ENCODE measurements at regions not wholly inside any gene's neighbourhood (a gene's known extent, or its start where the extent isn't known, plus 50 kb on each side); places are given as distances from the start of the nearest gene placed in this dataset.
"Not testable (repeated sequence)": the region's sequence is repeated elsewhere in the genome, so short reads cannot be mapped to it uniquely, and the experiment has no call there.

DNA sequence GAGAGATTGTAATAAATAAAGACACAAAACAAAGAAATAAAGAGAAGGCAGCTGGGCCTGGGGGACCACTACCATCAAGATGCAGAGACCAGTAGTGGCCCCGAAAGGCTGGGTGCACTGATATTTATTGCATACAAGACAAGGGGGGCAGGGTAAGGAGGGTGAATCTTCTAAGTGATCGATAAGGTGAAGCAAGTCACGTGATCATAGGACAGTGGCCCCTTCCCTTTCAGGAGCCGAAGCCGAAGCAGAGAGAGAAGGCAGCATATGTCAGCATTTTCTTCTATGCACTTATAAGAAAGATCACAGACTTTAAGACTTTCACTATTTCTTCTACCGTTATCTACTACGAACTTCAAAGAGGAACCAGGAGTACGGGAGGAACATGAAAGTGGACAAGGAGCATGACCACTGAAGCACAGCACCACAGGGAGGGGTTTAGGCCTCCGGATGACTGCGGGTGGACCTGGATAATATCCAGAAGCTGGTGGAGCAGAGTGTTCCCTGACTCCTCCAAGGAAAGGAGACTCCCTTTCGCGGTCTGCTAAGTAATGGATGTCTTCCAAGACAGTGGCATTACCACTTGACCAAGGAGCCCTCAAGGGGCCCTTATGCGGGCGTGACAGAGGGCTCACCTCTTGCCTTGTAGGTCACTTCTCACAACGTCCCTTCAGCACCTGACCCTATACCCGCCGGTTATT lies 126.4 kb downstream of the RBM46 start:
- H3K4me3 ChIP-seq (ENCODE audit: low read depth, low read length); DNase-seq (ENCODE audit: low read depth): not testable (repeated sequence)

DNA sequence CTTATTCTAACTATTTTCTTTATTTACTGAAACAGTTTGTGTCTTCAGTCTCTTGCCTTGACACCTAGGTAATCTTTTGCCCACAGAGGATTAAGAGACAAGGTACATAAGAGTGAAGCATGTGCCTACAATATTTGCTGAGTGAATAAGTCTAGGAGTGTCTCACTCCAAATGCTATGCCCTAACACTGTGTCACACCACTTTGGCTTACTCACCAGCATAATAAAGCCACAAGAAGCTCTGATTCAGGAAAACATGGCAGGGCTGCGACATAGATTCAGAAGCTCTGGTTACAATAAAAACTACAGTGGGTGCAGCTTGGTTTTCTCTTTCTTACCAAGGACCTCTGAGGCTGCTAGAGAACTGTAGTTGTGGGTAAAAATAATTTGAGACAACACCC lies 127.1 kb downstream of the RBM46 start:
- TF ChIP-seq, protein P1, sequence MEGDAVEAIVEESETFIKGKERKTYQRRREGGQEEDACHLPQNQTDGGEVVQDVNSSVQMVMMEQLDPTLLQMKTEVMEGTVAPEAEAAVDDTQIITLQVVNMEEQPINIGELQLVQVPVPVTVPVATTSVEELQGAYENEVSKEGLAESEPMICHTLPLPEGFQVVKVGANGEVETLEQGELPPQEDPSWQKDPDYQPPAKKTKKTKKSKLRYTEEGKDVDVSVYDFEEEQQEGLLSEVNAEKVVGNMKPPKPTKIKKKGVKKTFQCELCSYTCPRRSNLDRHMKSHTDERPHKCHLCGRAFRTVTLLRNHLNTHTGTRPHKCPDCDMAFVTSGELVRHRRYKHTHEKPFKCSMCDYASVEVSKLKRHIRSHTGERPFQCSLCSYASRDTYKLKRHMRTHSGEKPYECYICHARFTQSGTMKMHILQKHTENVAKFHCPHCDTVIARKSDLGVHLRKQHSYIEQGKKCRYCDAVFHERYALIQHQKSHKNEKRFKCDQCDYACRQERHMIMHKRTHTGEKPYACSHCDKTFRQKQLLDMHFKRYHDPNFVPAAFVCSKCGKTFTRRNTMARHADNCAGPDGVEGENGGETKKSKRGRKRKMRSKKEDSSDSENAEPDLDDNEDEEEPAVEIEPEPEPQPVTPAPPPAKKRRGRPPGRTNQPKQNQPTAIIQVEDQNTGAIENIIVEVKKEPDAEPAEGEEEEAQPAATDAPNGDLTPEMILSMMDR (conservative IDR thresholded peaks at IDR 0.05; ENCODE audit: low read depth, low read length): no peak
- H3K4me3 ChIP-seq (ENCODE audit: low read depth, low read length): no peak overlapping the region
- no peak for DNase-seq (ENCODE audit: low read depth)

DNA sequence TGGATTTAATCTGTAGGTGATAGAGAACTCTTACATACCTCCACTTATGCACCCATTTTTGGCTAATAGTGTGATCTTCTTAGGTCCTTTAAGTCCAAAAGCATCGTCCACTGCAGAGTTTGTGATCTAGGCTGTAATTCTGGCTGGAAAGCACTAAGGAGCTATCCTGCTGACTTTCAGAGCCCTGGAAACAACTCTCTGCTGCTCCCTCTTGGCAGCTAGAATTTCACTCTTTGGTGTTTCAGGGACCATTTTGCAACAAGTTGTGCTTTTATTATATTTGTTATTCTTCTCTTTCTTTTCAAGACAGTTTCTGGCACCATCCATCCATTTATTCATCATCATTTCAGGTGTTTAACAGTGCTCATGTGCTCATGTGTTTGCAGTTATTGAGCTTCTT lies 130.0 kb downstream of the RBM46 start:
- DNase-seq (ENCODE audit: low read depth): no peak
- TF ChIP-seq, protein P1 (conservative IDR thresholded peaks at IDR 0.05; ENCODE audit: low read depth, low read length): peak; percentile 60
- no peak overlapping the region for H3K4me3 ChIP-seq (ENCODE audit: low read depth, low read length)

DNA sequence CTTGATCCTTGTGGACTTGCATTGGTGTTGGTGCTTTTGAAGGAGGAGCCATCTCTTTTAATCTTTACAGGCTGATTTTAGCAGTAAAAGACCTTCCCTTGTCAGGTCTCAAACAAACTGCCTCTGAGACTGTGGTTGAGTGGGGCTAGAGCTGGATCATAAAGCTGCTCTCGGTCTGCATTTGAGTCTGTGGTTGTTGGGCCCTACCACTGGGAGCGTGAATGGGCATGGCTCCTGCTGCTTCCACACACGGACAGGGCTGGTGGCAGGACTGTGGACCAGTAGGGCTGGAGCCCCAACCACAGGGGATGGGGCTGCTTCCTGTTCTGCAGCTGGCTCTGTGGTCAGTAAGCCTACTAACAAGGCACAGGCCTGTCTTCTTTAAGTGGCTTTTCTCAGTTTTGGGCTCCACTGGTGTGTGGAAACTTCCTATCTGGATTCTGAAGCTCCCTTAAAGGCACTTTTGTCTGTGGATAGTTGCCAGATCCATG lies 130.6 kb downstream of the RBM46 start:
- DNase-seq (ENCODE audit: low read depth): no peak
- TF ChIP-seq, protein P1 (conservative IDR thresholded peaks at IDR 0.05; ENCODE audit: low read depth, low read length): no peak
- H3K4me3 ChIP-seq (ENCODE audit: low read depth, low read length): no peak overlapping the region

DNA sequence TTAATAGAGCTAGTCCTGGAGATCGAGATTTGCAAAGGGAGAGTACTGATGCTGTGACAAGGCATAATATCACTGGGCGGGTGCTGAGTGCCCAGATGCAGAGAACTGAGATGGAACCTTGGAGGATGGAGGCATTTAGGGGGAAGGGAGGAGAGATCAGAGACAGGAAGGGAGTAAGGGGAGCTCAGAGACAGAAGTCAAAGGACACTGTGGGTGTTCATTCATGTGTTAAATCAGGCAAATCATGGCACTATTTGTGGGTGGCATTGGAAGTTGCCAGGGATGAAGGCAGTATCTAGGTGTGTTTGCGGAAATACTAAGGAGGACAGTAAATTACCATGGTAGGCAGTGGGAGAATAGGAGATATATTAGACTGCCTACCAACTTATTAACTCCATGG lies 135.0 kb downstream of the RBM46 start:
- H3K4me3 ChIP-seq (ENCODE audit: low read depth, low read length): no peak overlapping the region
- no peak for DNase-seq (ENCODE audit: low read depth)
- TF ChIP-seq, protein P1 (conservative IDR thresholded peaks at IDR 0.05; ENCODE audit: low read depth, low read length): no peak

DNA sequence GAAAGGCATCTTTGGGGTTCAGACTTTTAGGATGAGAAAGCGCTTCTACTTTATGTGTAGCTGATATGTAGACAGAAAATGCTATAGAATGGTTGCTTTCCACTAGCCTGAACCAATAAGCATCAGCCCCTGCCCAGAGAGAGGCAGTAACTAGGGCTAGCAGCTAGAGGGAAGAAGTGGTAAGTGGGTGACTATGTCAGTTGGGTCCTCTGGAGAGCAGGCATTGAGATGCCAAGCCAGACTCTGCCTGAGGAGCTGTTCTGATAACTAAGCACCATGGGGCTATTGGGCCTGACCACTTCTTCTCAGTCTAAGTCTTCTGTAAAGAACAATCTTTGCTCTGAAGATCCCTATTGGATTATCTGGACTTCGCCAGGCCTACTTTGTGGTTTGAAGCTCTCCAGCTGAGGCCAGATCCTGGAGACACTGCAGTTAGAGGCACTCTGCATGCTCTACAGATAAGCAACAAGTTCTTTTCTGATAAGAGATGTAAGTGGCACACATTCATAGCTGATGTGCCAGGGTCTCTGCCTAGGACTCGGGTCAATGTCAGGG lies 146.1 kb downstream of the RBM46 start:
- TF ChIP-seq, protein P1 (conservative IDR thresholded peaks at IDR 0.05; ENCODE audit: low read depth, low read length): peak; percentile 12
- H3K4me3 ChIP-seq (ENCODE audit: low read depth, low read length): no peak overlapping the region
- no peak for DNase-seq (ENCODE audit: low read depth)

DNA sequence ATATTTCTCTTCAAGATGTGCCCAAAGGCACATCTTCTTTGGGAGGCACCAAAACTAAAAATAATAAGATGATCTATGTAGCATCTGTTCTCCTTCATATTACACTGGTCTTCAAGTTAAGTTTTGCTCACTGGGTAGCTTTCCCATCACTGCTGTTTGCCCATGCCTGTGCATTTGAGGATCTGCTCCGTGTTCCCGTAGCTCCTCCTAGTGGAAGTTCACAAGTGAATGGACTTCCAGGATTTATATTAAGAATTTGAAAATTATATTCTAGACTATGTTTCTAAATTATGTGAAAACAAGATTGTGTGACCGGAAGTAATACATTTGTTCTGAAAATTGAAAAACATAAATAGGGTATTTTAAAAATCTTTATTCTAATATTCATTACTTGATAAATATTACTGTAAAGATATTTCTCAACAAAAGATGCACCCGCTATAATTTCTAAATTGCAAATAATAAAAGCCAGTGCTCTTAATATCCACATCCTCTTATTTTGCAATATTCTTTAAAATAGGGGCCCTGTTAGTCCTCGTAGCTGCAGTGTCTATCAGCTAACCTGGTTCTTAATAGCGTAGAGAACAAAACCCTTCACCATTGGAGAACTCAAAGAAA lies 147.7 kb downstream of the RBM46 start:
- H3K4me3 ChIP-seq (ENCODE audit: low read depth, low read length): no peak overlapping the region
- TF ChIP-seq, protein P1 (conservative IDR thresholded peaks at IDR 0.05; ENCODE audit: low read depth, low read length): peak; percentile 78
- DNase-seq (ENCODE audit: low read depth): no peak

Data from epithelial cell of proximal tubule (primary cell).